COLO668 (cell line): ENCODE measurements at regions not wholly inside any gene's neighbourhood (a gene's known extent, or its start where the extent isn't known, plus 50 kb on each side); places are given as distances from the start of the nearest gene placed in this dataset.

Experiments
- DNase-seq: peaks from one replicate; lab custom pipeline; 2025; ENCODE audit not compliant: unreplicated experiment; lab: John Stamatoyannopoulos, UW

GRCh38 chr12:126607157-126607556 is 1541.9 kb downstream of the AACS start:
- DNase-seq: no peak

GRCh38 chr12:126607867-126608266 is 1542.6 kb downstream of the AACS start:
- no peak for DNase-seq

GRCh38 chr12:126608607-126609175 is 1543.5 kb downstream of the AACS start:
- DNase-seq: no peak

- no peak for DNase-seq
Measured at GRCh38 chr12:126616441-126616840, 1551.2 kb downstream of the AACS start.

GRCh38 chr12:126617312-126617711 is 1552.1 kb downstream of the AACS start:
- DNase-seq: no peak

- no peak for DNase-seq
Measured at GRCh38 chr12:126627596-126627995, 1562.4 kb downstream of the AACS start.

GRCh38 chr12:126636821-126637220 is 1571.6 kb downstream of the AACS start:
- DNase-seq: no peak

GRCh38 chr12:126644236-126645020 is 1579.2 kb downstream of the AACS start:
- no peak for DNase-seq

GRCh38 chr12:126648074-126648473 is 1582.8 kb downstream of the AACS start:
- peak; percentile 7 for DNase-seq

- no peak for DNase-seq
Measured at GRCh38 chr12:126651133-126651532, 1585.9 kb downstream of the AACS start.

GRCh38 chr12:126663304-126664094 is 1598.3 kb downstream of the AACS start:
- DNase-seq: peak; percentile 11

GRCh38 chr12:126667339-126667738 is 1599.6 kb upstream of the TMEM132C start:
- DNase-seq: no peak

GRCh38 chr12:126668538-126668937 is 1598.4 kb upstream of the TMEM132C start:
- no peak for DNase-seq

- DNase-seq: no peak
Measured at GRCh38 chr12:126668961-126669360, 1598.0 kb upstream of the TMEM132C start.

- peak; percentile 49 for DNase-seq
Measured at GRCh38 chr12:126676434-126676833, 1590.5 kb upstream of the TMEM132C start.

GRCh38 chr12:126681676-126682075 is 1585.3 kb upstream of the TMEM132C start:
- no peak for DNase-seq

- DNase-seq: no peak
Measured at GRCh38 chr12:126684703-126685102, 1582.3 kb upstream of the TMEM132C start.

GRCh38 chr12:126685636-126686035 is 1581.3 kb upstream of the TMEM132C start:
- no peak for DNase-seq

- DNase-seq: no peak
Measured at GRCh38 chr12:126688556-126688955, 1578.4 kb upstream of the TMEM132C start.

GRCh38 chr12:126700096-126700495 is 1566.9 kb upstream of the TMEM132C start:
- DNase-seq: no peak

GRCh38 chr12:126704609-126705008 is 1562.4 kb upstream of the TMEM132C start:
- no peak for DNase-seq

- peak; percentile 1 for DNase-seq
Measured at GRCh38 chr12:126706300-126706699, 1560.7 kb upstream of the TMEM132C start.
